T-cell (primary cell): ENCODE measurements at regions not wholly inside any gene's neighbourhood (a gene's known extent, or its start where the extent isn't known, plus 50 kb on each side); places are given as distances from the start of the nearest gene placed in this dataset.

Experiments
- ATAC-seq, 4 experiments: fragments of 200-7000 bp in 3 of 4; fragments of 150-1000 bp in 1 of 4; cut with Tn5 transposase; replicated peaks in 1 of 4; 1 replicate in 3 of 4; 2 replicates in 1 of 4; pipeline ENCODE4 v1.10.0; 2021; ENCODE audit warnings: moderate library complexity in 3 of 4, mild to moderate bottlenecking in 2 of 4, moderate number of reproducible peaks in 1 of 4
- CTCF ChIA-PET, 2 donors: fragments of 300-600 bp; sonication (Branson Sonifier 250); formaldehyde crosslinking; loops; one replicate each; lab custom pipeline; 2022; ENCODE audit warnings: antibody characterized with exemption in 2 of 2; lab: Charles Lee
- POLR2A ChIA-PET, 2 donors: fragments of 300-600 bp; sonication (Branson Sonifier 250); formaldehyde crosslinking; loops; one replicate each; lab custom pipeline; 2022; ENCODE audit warnings: antibody characterized with exemption in 2 of 2; lab: Charles Lee
- DNase-seq, 35 experiments: peaks; one replicate each; pipeline versions ENCODE4 v3.0.0 to v3.0.0-alpha.2; 2013 to 2023
- H3K27ac ChIP-seq: one replicate; pipeline ENCODE4 v1.5.1; 2013; ENCODE audit warnings: low read length
- H3K27me3 ChIP-seq, 2 experiments: replicated peaks in 1 of 2; 1 replicate in 1 of 2; 2 replicates in 1 of 2; pipeline versions ENCODE4 v1.6.1 to v1.7.0; 2013; ENCODE audit warnings: low read length in 1 of 2, mixed read lengths in 1 of 2; ENCODE audit not compliant: control insufficient read depth in 2 of 2, insufficient read depth in 2 of 2; ENCODE audit errors: extremely low read depth in 1 of 2
- H3K36me3 ChIP-seq, 2 donors: 1 replicate in 1 of 2; 2 replicates in 1 of 2; pipeline versions ENCODE4 v1.6.1 to v1.7.0; 2013; ENCODE audit warnings: low read length in 1 of 2; ENCODE audit not compliant: control insufficient read depth in 2 of 2, insufficient read depth in 1 of 2; ENCODE audit errors: extremely low read depth in 1 of 2
- H3K4me1 ChIP-seq, 2 experiments: 1 replicate in 1 of 2; 2 replicates in 1 of 2; pipeline versions ENCODE4 v1.6.1 to v1.7.0; 2013; ENCODE audit warnings: low read length in 2 of 2, mixed read lengths in 1 of 2; ENCODE audit not compliant: insufficient read depth in 2 of 2, control insufficient read depth in 1 of 2; ENCODE audit errors: extremely low read depth in 1 of 2
- H3K4me3 ChIP-seq, 2 donors: 1 replicate in 1 of 2; 2 replicates in 1 of 2; pipeline versions ENCODE4 v1.5.1 to v1.7.0; 2013; ENCODE audit warnings: mild to moderate bottlenecking in 2 of 2, low read length in 1 of 2, moderate library complexity in 1 of 2; ENCODE audit not compliant: control insufficient read depth in 1 of 2; ENCODE audit errors: extremely low read depth in 1 of 2
- H3K9me3 ChIP-seq: 2 replicates; pipeline ENCODE4 v1.7.0; 2013
- H3K27ac Mint-ChIP-seq, 2 donors: one replicate each; pipeline ENCODE4 v1.8.0; 2020 to 2021; ENCODE audit warnings: mild to moderate bottlenecking in 2 of 2, mixed read lengths in 2 of 2
- H3K27me3 Mint-ChIP-seq, 2 donors: one replicate each; pipeline ENCODE4 v1.8.0; 2021 to 2022; ENCODE audit warnings: mixed read lengths in 2 of 2
- H3K36me3 Mint-ChIP-seq: one replicate; pipeline ENCODE4 v1.8.0; 2021; ENCODE audit warnings: mixed read lengths
- H3K4me1 Mint-ChIP-seq, 3 donors: one replicate each; pipeline ENCODE4 v1.8.0; 2020 to 2022; ENCODE audit warnings: mixed read lengths in 3 of 3, mild to moderate bottlenecking in 1 of 3
- H3K4me3 Mint-ChIP-seq, 3 donors: one replicate each; pipeline ENCODE4 v1.8.0; 2020 to 2022; ENCODE audit warnings: mild to moderate bottlenecking in 3 of 3, mixed read lengths in 3 of 3, moderate library complexity in 3 of 3
- H3K9me3 Mint-ChIP-seq, 3 donors: one replicate each; pipeline ENCODE4 v1.8.0; 2020 to 2022; ENCODE audit warnings: mixed read lengths in 3 of 3
- WGBS: methylation state at CpG from one replicate; pipeline ENCODE4 v1.1.5; 2013; ENCODE audit warnings: missing lambda C conversion rate; ENCODE audit not compliant: insufficient coverage; 5-methylcytosine and 5-hydroxymethylcytosine counted together

GRCh38 chr14:86823581-86823980 is 1169.4 kb downstream of the GALC start:
- CTCF ChIA-PET = no interaction called here
- H3K27ac ChIP-seq = no peak overlapping the region
- H3K4me3 Mint-ChIP-seq = no peak overlapping the region
- no peaks in the 10 kb centered on the region for H3K36me3 Mint-ChIP-seq
- no CpG with 5 or more reads among the region's 2 CpGs for WGBS
- H3K36me3 ChIP-seq = no peaks in the 10 kb centered on the region
- no peaks in the 10 kb centered on the region for H3K4me1 ChIP-seq
- H3K9me3 ChIP-seq = no peaks in the 10 kb centered on the region
- H3K4me3 ChIP-seq = no peak overlapping the region
- H3K27me3 ChIP-seq = no peaks in the 10 kb centered on the region
- ATAC-seq = no peak
- no peak overlapping the region for H3K27ac Mint-ChIP-seq
- no peaks in the 10 kb centered on the region for H3K27me3 Mint-ChIP-seq
- peaks cover 9 to 20% (median 14%) of the 10 kb centered on the region in 3 donors for H3K9me3 Mint-ChIP-seq
- DNase-seq = no peak
- POLR2A ChIA-PET = no interaction called here
- no peaks in the 10 kb centered on the region for H3K4me1 Mint-ChIP-seq

GRCh38 chr14:86815341-86815740 is 1177.6 kb downstream of the GALC start:
- Histone ChIP-seq H3K27ac (no peak overlapping the region), H3K9me3 (no peaks in the 10 kb centered on the region), H3K4me3 (no peak overlapping the region), H3K27me3 (no peaks in the 10 kb centered on the region), H3K36me3 (no peaks in the 10 kb centered on the region), H3K4me1 (no peaks in the 10 kb centered on the region)
- no peak overlapping the region for H3K4me3 Mint-ChIP-seq
- DNase-seq (no peak), ATAC-seq (no peak)
- CTCF ChIA-PET = no interaction called here
- H3K27ac Mint-ChIP-seq = no peak overlapping the region
- H3K4me1 Mint-ChIP-seq = no peaks in the 10 kb centered on the region
- H3K27me3 Mint-ChIP-seq = no peaks in the 10 kb centered on the region
- POLR2A ChIA-PET = no interaction called here
- H3K36me3 Mint-ChIP-seq = no peaks in the 10 kb centered on the region
- H3K9me3 Mint-ChIP-seq = peaks cover 22 to 36% (median 33%) of the 10 kb centered on the region in 3 donors

GRCh38 chr14:86802726-86803125 is 1190.3 kb downstream of the GALC start:
- Mint-ChIP-seq H3K4me1 (no peaks in the 10 kb centered on the region), H3K9me3 (peaks cover 17 to 21% (median 17%) of the 10 kb centered on the region in 3 donors), H3K36me3 (no peaks in the 10 kb centered on the region), H3K4me3 (no peak overlapping the region), H3K27ac (no peak overlapping the region), H3K27me3 (no peaks in the 10 kb centered on the region)
- no peaks in the 10 kb centered on the region for H3K36me3 ChIP-seq
- ChIA-PET POLR2A (no interaction called here), CTCF (no interaction called here)
- H3K27ac ChIP-seq = no peak overlapping the region
- DNase-seq (no peak), ATAC-seq (no peak)
- no CpG with 5 or more reads among the region's 2 CpGs for WGBS
- no peaks in the 10 kb centered on the region for H3K27me3 ChIP-seq
- H3K4me3 ChIP-seq = no peak overlapping the region
- peaks cover 2% of the 10 kb centered on the region for H3K9me3 ChIP-seq
- no peaks in the 10 kb centered on the region for H3K4me1 ChIP-seq

- no peaks in the 10 kb centered on the region for H3K4me1 Mint-ChIP-seq
- DNase-seq (no peak), ATAC-seq (no peak)
- Histone ChIP-seq H3K27me3 (no peaks in the 10 kb centered on the region), H3K36me3 (no peaks in the 10 kb centered on the region), H3K27ac (no peak overlapping the region), H3K4me1 (no peaks in the 10 kb centered on the region), H3K9me3 (peaks cover 2% of the 10 kb centered on the region), H3K4me3 (no peak overlapping the region)
- H3K27ac Mint-ChIP-seq = no peak overlapping the region
- no peak overlapping the region for H3K4me3 Mint-ChIP-seq
- H3K9me3 Mint-ChIP-seq = peaks cover 12 to 17% (median 15%) of the 10 kb centered on the region in 3 donors
- H3K27me3 Mint-ChIP-seq = no peaks in the 10 kb centered on the region
- POLR2A ChIA-PET = no interaction called here
- no peaks in the 10 kb centered on the region for H3K36me3 Mint-ChIP-seq
- whole genome bisulfite sequencing = no CpG with 5 or more reads among the region's 2 CpGs
- CTCF ChIA-PET = no interaction called here
Measured at GRCh38 chr14:86799244-86799647, 1193.7 kb downstream of the GALC start.

- DNase-seq = no peak
- H3K9me3 ChIP-seq = peaks cover 2% of the 10 kb centered on the region
- no peak overlapping the region for H3K27ac ChIP-seq
- ATAC-seq = no peak
- no peaks in the 10 kb centered on the region for H3K27me3 ChIP-seq
- Mint-ChIP-seq H3K27ac (no peak overlapping the region), H3K4me1 (no peaks in the 10 kb centered on the region), H3K36me3 (no peaks in the 10 kb centered on the region), H3K27me3 (no peaks in the 10 kb centered on the region), H3K9me3 (peaks cover 12 to 17% (median 14%) of the 10 kb centered on the region in 3 donors), H3K4me3 (no peak overlapping the region)
- ChIA-PET CTCF (no interaction called here), POLR2A (no interaction called here)
- no peak overlapping the region for H3K4me3 ChIP-seq
- H3K36me3 ChIP-seq = no peaks in the 10 kb centered on the region
- H3K4me1 ChIP-seq = no peaks in the 10 kb centered on the region
Measured at GRCh38 chr14:86798330-86798729, 1194.7 kb downstream of the GALC start.

- H3K4me1 ChIP-seq = no peaks in the 10 kb centered on the region
- no peak overlapping the region for H3K27ac ChIP-seq
- no peaks in the 10 kb centered on the region for H3K27me3 ChIP-seq
- Mint-ChIP-seq H3K27me3 (no peaks in the 10 kb centered on the region), H3K36me3 (no peaks in the 10 kb centered on the region), H3K9me3 (peaks cover 12 to 19% (median 14%) of the 10 kb centered on the region in 3 donors), H3K27ac (no peak overlapping the region), H3K4me3 (no peak overlapping the region), H3K4me1 (no peaks in the 10 kb centered on the region)
- ChIA-PET CTCF (no interaction called here), POLR2A (no interaction called here)
- H3K36me3 ChIP-seq = no peaks in the 10 kb centered on the region
- ATAC-seq (no peak), DNase-seq (no peak)
- no CpG with 5 or more reads among the region's 2 CpGs for WGBS
- no peaks in the 10 kb centered on the region for H3K9me3 ChIP-seq
- H3K4me3 ChIP-seq = no peak overlapping the region
Measured at GRCh38 chr14:86797075-86797351, 1196.0 kb downstream of the GALC start.

- no peaks in the 10 kb centered on the region for H3K36me3 Mint-ChIP-seq
- H3K4me3 ChIP-seq = no peak overlapping the region
- H3K4me1 Mint-ChIP-seq = no peaks in the 10 kb centered on the region
- peaks cover 12 to 21% (median 13%) of the 10 kb centered on the region in 3 donors for H3K9me3 Mint-ChIP-seq
- 79% methylated on average over 2 of the region's 6 CpGs for WGBS
- H3K27me3 Mint-ChIP-seq = no peaks in the 10 kb centered on the region
- no peak for ATAC-seq
- ChIA-PET POLR2A (no interaction called here), CTCF (no interaction called here)
- no peaks in the 10 kb centered on the region for H3K9me3 ChIP-seq
- no peak overlapping the region for H3K27ac Mint-ChIP-seq
- no peak overlapping the region for H3K27ac ChIP-seq
- H3K27me3 ChIP-seq = no peaks in the 10 kb centered on the region
- no peak overlapping the region for H3K4me3 Mint-ChIP-seq
- DNase-seq = no peak
- H3K4me1 ChIP-seq = no peaks in the 10 kb centered on the region
- H3K36me3 ChIP-seq = no peaks in the 10 kb centered on the region
Measured at GRCh38 chr14:86796221-86797074, 1196.5 kb downstream of the GALC start.
